Hypothalamus (tissue), 51 donors: ENCODE measurements at regions not wholly inside any gene's neighbourhood (a gene's known extent, or its start where the extent isn't known, plus 50 kb on each side); places are given as distances from the start of the nearest gene placed in this dataset.

Experiments
- DNase-seq, 51 donors: peaks; one replicate each; lab custom pipeline; 2025; lab: John Stamatoyannopoulos, UW

DNA sequence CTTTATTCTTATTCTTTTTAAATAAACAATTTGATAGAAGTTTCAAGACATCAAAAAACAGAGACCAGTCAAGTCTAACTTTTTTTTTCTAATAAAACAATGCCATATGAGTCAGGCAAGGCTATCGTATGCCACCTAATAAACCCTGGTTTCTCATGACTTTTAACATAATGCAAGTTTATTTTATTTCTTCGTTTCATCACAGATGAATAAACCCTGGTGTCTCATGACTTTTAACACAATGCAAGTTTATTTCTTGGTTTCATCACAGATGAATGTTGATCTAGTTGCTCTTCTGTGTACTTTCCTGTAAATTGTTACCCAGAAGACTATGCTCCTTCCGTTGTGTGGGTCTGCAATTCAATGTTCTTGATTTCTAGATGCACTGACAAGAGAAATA, 905.4 kb downstream of the ROBO2 start:
- no peak for DNase-seq

DNA sequence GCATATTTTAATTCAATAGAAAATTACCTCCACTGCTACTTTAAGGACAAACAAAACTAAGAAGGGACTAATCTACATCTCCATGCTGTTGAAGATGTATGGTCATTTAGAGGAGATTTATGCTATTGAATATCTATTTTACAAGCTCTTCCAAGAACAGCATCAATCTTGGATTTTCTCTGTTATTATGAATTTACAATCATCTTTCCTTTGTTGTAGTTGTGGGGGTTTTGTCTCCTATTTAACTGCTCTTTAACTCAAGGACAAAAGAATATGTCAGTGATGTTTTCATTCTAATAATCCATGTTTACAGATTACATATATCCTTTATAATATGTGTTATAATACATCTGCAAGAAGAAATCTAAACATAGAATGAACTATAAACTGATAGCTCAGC, 907.8 kb downstream of the ROBO2 start:
- DNase-seq: no peak

DNA sequence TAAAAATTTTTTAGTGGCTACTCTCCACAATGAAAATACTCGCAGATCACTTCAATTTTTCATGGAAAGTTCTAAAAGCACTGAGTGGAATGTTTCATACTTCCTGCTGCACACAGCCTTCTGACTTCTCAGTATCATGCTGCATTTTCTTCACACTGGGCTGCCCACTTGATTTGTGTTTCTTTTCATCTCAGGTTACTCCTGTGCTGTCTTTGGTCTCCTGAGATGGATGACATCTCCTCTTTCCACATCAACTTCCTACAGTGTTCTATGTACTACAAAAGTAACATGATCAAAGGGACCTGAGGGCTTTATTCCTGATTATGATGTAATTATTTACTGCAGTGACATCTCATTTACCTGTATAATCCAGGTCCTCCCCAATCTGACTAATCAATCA, 927.7 kb downstream of the ROBO2 start:
- DNase-seq: no peak

DNA sequence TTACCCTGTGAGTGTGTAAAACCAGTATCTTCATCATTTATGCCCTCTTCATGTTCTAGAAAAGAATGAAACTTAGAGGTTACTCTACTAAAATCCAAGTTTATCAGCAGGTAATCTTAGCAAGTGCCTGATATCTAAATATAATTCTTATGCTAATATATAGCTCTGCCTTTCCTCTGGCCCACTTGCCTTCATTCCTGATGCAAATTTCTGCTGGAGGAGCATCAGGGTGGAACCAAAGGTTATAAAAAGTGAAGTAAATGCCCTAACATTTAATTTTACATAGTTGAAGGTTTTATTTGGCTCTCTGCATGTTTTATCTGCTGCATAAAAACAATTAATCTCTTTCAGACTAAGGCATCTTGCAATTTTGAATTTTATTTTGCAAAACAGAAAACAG, 936.2 kb downstream of the ROBO2 start:
- DNase-seq: no peak

DNA sequence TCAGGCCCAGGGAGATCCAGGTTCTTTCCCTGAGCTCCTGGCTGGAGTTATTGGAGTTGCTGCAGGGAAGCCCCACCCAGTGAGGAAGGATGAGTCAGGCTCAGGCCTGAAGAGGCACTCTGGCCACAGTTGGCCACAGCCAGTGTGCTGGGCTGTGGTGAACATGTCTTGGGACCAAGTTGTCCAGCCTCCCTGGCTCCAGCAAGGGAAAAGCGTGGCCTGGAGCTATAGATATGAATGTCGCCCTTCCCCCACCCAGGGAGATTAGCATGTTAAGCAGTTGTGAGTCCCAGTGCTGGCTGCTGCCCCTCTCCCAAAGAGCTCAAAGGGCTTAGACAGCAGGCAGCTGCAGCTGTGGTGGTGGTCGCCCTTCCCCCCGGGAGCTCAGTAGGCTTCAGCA, 963.2 kb downstream of the ROBO2 start:
- DNase-seq: no peak

DNA sequence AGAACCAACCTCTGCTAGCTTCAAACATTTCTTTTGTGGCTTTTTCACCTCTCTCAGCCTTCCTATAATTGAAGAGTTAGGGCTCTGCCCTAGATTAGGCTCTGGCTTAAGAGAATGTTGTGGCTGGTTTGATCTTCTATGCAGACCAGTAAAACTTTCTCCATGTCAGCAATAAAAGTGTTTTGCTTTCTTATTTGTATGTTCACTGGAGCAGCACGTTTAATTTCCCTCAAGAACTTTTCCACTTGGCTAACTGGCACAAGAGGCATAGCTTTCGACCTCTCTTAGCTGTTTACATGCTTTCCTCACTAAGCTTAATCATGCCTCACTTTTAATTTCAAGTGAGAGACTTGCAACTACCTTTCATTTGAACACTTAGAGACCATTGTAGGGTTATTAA, 964.7 kb downstream of the ROBO2 start:
- no peak for DNase-seq

DNA sequence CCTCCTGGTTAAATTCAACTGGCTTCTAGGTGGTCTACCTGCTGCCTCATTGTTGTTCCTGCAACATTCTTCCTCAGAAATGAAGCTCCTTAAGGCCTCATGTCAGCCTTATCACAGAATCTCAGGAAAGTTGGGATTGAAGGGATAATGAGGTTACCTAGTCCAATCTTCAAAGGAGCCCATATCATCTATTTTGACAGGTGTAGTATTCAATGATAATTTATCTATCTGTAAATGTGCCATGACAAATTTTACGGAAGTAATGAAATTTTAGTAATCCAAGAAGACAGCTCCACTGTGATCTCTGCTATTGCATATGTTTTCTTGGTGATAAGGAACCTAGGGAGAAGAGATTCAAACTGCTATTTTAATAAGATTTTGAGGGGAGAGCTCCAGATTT, 973.8 kb downstream of the ROBO2 start:
- no peak for DNase-seq

DNA sequence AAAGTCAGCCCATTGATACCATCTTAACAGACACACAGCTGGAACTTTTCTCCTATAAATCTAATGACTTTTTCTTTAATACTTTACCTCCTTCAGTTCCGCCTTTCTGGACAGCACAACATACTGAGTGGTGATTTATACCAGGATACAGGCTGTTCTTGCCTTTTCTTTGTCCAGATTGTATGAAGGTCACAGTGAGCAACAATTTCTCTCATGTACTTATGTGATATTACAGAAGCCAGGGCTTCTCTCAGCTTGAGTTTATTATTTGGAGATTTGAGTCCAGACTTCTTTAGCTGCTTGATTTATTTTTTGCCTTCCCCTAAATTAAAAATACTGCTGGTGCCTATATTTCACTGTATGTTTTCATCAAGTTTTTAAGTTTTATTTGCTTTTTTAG, 976.0 kb downstream of the ROBO2 start:
- DNase-seq: no peak

DNA sequence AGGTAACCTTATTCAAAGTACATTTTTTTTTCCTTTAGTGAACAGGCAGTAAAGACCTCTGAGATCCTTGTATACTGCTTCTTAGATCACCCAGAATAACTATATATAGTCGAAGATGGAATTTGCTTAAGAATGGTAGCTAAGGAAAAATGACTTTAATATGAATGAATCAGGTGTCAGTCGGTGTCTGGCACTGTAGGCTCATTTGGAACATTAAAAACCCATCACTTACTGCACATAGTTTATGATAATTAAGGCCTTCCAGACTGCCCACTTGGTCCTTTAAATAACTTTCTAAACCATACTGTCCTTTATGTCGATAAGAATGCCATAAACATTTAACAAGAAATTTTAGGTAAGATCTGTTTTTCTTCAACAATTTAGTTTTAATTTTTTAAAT, 981.8 kb downstream of the ROBO2 start:
- no peak for DNase-seq

DNA sequence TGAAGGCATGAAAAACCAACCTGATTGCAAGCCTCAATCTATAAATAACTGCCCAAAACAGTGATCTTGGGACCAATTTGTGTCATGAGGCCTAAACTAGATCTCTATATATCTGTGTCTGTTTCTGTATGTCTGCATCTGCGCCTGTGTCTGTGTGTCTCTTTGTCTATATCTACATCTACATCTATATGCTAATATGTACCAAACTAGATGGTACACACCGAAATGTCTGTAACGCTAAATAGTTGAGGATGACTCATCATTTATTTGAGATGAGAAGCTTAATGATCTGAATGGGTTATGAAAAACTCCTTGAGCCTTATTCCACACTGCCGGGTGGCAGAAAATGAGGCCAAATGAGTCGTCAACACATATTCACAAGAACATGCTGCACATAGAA, 982.3 kb downstream of the ROBO2 start:
- DNase-seq: no peak

DNA sequence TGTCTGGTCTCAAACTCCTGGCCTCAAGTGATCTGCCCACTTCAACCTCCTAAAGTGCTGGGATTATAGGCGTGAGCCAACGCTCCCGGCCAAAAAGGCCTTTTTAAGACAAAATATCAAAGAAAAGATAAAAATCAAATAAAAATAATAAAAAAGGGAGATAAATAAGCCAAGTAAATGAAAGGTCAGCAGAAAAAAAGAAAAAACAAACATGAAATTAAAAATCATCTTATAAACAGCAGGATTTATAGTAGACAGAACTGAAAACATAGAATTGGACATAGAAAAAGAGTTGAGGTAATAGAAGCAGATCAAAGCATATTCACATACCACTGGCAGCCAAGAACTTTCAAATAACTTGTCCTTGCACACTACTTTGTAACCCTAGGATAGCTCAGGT, 983.4 kb downstream of the ROBO2 start:
- no peak for DNase-seq

DNA sequence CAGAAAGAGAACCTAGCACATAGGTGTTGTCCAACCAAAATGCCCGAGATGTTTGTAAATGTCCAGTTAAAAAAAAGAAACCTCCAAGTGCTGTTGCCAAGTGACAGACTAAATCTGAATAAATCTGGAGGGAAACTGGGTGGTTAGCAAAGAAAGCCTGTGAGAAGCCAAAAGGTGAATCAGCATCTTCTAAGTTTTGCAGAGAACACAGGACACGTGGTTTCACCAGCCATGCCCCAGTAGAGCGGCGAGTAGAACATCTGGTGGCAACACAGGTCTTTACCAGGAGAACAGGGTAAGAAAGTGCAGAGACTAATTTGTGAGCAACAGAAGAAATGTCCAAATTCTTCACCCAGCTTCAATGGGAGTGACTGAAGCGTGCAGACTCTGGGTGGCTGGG, 986.0 kb downstream of the ROBO2 start:
- no peak for DNase-seq

DNA sequence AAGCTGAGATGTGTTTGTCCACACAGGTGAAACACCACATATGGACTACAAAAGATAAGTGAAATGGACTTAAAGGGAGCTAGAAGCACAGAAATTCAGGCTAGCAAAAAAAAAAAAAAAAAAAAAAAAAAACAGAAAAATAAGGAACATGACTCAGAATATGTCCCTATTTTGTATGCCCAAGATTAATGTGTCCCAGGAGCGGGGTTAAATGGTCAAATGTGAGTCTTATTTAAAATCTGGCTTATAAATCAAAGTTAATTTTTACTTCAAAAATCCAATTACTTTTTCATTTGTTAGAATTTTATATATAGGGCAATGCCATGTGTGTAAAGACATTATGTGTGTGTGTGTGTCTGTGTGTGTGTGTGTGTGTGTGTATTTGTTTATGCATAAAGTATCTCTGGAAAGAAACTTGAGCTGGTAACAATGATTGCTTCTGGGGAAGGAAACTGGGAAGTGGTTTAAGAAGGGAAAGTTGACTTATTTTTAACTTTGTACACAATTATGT, 986.5 kb downstream of the ROBO2 start:
- DNase-seq: no peak

DNA sequence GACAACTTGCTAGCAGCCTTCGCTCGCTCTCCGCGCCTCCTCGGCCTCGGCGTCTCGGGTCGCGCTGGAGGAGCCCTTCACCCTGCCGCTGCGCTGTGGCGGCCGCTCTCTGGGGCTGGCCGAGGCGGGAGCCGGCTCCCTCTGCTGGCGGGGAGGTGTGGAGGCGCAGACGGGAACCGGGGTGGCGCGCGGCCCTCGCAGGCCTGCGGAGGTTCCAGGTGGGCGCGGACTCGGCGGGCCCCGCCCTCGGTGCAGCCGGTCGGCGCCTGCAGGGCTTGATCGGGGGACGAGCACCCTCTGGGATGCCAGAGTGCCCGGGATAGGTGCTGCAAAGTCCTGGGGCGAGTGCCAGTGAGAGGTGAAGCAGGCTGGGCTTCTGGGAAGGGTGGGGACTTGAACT, 989.9 kb downstream of the ROBO2 start:
- DNase-seq: no peak

DNA sequence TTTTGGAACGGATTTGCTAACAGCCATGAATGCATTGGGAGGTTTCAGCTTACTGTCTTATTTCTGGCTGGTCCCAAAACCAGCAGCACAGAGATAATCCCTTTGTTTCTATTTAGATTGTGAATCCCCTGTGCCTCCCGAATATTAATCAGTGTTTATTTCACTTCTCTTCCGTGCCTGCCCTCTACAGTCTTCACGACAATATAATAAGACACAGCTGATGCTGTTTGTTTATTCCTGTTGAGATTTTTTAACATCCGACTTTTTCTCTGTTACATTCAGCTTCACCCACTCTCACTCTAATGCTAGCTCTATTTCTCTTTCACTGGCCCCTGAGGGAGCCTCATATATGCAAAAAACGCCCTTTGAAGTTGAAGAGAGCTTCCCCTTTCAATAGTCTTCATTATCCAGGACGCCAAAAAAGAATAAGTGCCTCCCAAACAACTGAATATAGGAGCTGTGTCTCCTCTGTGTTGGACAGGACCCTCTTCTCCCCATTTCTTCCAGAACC, 995.3 kb downstream of the ROBO2 start:
- no peak for DNase-seq

DNA sequence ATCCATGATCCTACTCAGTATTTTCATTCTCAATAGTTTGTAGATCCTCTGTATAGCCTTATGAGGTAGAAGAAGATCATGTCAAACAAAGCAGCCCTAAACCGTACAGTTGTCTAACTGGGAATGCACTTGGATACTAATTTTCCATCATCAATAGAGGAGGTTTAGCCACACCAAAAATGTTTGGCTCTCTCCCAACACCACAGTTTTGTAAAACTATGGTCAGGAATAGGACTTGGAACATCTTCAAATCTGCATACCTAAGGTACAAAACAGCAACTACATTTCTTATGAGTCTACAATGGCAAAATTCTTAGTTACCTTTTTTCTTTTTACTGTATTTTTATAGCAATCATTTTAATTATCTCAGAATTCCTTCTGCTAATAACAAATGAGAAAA, 1001.6 kb downstream of the ROBO2 start:
- no peak for DNase-seq

DNA sequence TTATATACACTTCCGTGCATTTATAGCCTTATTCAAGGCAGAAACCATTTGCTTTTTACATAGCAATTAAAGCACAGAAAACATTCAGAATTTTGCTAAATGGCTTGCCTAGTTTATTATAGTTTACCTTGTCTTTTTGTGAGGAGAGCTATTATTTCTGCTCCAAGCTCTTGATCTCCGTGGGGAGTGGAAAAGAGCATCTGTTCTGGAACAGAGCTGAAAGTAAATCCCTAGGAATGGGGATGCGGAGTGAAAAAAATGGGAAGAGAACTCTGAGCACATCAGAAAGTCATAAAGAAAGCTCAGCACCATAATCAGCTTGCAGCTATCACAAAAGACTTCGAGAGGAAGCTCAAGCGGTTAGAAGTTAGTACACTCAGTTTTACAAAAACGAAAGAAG, 1006.7 kb downstream of the ROBO2 start:
- DNase-seq: no peak

DNA sequence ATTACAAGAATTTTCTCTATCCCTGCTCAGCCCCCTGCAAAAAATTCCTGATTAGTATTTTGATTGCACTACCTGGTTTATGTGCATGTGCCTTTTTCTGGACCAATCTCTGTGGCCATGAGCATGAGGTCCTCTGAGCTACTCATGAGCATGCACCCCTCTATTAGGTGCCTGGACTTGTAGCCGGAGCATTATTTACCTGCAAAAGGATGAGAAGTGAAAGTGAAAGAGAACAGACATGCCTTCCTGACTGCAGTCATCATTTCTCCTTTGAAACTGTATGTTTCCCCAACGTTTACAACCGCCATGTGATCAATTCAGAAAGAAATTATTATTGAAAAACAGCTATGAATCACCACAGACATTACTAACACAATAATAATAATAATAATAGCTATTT, 1008.8 kb downstream of the ROBO2 start:
- no peak for DNase-seq

DNA sequence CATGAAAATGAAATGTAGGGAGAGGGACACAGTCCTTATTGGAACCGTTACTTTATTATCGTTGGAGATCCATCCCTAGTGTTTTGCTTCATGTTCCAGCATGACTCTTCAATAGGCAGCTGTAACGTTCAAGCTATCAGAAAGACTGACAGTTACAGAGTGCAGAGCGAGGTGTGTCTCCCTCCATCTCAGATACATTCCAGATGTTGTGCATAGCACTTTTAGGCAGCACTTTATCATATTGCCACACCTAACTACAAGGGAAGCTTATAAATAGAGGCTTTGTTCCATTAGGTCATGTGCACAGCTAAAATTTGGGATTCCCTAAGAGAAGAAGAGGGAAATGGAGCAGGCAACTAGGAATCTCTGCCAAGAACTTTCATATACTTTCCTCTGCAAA, 1009.6 kb downstream of the ROBO2 start:
- no peak for DNase-seq

DNA sequence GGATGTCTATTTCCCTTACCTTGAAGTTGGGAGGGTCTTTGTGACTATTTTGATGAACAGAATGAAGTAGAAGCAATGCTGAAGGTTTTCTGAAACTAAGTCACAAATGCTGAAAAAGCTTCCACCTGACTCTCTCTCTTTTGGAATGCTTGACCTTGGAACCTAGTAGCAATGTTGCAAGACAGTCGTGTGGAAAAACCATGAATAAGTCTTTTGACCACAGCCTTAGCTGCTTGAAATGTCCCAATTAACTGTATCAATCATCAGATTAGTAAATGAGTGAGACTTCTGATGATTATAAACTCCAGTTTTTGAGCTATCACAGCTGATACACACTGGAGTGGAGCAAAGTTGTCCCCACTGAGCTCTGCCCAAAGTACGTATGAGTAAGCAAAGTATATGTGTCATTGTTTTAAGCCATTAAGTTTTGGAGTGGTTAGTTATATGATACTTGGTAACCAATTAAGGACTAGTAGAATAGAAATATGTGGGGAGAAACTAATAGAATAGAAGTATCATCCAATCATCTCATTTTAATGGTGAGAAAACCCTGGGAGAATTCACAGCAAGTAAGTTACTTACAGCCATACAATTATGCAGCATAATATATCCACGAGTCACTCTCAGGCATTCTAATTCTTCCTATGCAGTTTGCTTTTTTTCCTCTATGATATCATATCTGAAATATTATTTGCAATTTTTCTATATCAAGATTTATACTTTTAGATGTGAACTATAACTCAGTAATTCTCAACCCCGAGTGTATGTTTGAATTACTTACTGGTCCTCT, 1010.6 kb downstream of the ROBO2 start:
- no peak for DNase-seq

DNA sequence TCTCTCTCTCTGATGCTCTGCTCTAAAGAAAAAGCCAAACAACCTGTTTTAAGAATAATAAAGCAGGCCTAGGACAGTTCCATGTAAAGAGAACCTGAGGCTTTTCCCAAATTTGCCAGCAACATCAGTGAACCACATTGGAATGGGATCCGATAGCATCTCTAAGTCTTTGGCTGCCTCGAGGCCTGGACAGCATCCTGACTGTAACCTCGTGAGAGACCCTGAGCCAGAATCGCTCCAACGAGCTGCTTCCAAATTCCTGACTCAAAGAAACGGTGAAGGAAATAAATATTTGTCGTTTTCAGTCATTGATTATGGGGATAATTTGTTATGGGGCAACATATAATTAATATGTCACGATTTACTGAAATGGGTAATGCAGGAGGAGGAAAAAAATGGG, 1012.8 kb downstream of the ROBO2 start:
- no peak for DNase-seq

DNA sequence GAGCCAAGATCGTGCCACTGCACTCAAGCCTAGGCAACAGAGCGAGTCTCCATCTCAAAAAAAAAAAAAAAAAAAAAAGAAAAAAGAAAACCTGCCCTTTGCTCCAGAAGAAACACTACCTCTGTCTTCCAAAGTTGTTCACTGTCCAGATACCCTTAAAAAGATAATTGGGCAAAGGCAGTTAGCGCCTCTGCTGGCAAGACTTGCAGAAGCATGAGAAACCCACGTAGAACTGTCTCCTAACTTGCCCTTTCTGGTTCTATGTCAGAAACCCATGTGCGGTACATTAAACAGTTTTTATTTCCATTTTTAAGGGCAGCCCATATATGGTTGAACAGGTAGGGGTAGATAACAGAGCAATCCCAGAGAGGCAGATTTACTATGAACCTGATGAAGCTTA, 1026.4 kb downstream of the ROBO2 start:
- DNase-seq: no peak

DNA sequence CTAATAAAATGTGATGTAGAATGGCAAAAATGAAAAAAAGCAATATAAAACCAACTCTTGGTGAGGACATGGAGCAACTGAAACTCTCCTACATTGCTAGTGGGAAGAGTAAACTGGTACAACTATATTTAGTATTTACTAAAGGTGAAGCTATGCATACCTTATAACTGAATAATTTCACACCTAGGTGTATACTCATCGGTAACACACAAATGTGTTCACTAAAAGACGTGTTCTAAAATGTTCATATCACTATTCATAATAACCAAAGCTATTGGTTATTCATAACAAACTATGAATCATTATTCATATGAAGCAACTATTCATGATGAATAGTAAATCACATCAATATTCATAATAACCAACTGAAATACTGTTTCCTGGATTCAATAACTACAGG, 1030.3 kb downstream of the ROBO2 start:
- no peak for DNase-seq
